CD14-positive monocyte (primary cell): ENCODE measurements at regions not wholly inside any gene's neighbourhood (a gene's known extent, or its start where the extent isn't known, plus 50 kb on each side); places are given as distances from the start of the nearest gene placed in this dataset.
A peak's percentile ranks its signal among the peaks of the same experiment; 100 is the strongest.

ENCODE experiments used
- DNase-seq, 3 donors: peaks; one replicate each; pipeline ENCODE4 v3.0.0-alpha.2; 2011 to 2022
- H2AFZ ChIP-seq: 2 replicates; pipeline ENCODE4 v1.6.0; 2012; ENCODE audit warnings: mild to moderate bottlenecking, low read depth, low read length, inconsistent platforms; ENCODE audit not compliant: insufficient read depth, poor library complexity, severe bottlenecking
- H3K27ac ChIP-seq, 2 donors: 1 replicate in 1 of 2; 2 replicates in 1 of 2; pipeline ENCODE4 v1.5.1; 2012 to 2013; ENCODE audit warnings: low read length in 2 of 2, control low read depth in 1 of 2, inconsistent platforms in 1 of 2, low read depth in 1 of 2, mild to moderate bottlenecking in 1 of 2
- H3K27me3 ChIP-seq, 2 donors: one replicate each; pipeline versions ENCODE4 v1.6.0 to v1.6.1; 2011 to 2013; ENCODE audit warnings: low read length in 2 of 2; ENCODE audit not compliant: control insufficient read depth in 2 of 2, insufficient read depth in 2 of 2
- H3K36me3 ChIP-seq, 2 donors: replicated peaks in 1 of 2; 1 replicate in 1 of 2; 2 replicates in 1 of 2; pipeline versions ENCODE4 v1.5.1 to v1.6.1; 2012 to 2013; ENCODE audit warnings: low read length in 2 of 2, control low read depth in 1 of 2, inconsistent platforms in 1 of 2, mild to moderate bottlenecking in 1 of 2; ENCODE audit not compliant: insufficient read depth in 2 of 2, control insufficient read depth in 1 of 2
- H3K4me1 ChIP-seq, 2 donors: 1 replicate in 1 of 2; 2 replicates in 1 of 2; pipeline versions ENCODE4 v1.5.1 to v1.6.1; 2012 to 2013; ENCODE audit warnings: low read length in 2 of 2, control low read depth in 1 of 2, inconsistent platforms in 1 of 2, mild to moderate bottlenecking in 1 of 2, moderate library complexity in 1 of 2; ENCODE audit not compliant: insufficient read depth in 2 of 2, control insufficient read depth in 1 of 2
- H3K4me2 ChIP-seq: replicated peaks from 2 replicates; pipeline ENCODE3; 2012; ENCODE audit warnings: low read length, moderate library complexity, mild to moderate bottlenecking; ENCODE audit not compliant: poor library complexity, severe bottlenecking; ENCODE audit errors: extremely low read depth
- H3K4me3 ChIP-seq, 3 experiments: fragments of 200-600 bp in 1 of 3; sonication (generic) in 1 of 3; replicated peaks in 1 of 3; 1 replicate in 2 of 3; 2 replicates in 1 of 3; pipeline ENCODE4 v1.5.1; 2011 to 2013; ENCODE audit warnings: low read length in 3 of 3, mild to moderate bottlenecking in 3 of 3, control low read depth in 2 of 3, low read depth in 2 of 3, inconsistent platforms in 1 of 3, moderate library complexity in 1 of 3
- H3K79me2 ChIP-seq: 2 replicates; pipeline ENCODE4 v1.6.0; 2012; ENCODE audit warnings: mild to moderate bottlenecking, control low read depth, inconsistent platforms, low read length, moderate library complexity; ENCODE audit not compliant: insufficient read depth
- H3K9ac ChIP-seq: 2 replicates; pipeline ENCODE4 v1.6.0; 2017; ENCODE audit warnings: low read length, mild to moderate bottlenecking; ENCODE audit not compliant: insufficient read depth, poor library complexity, severe bottlenecking
- H3K9me3 ChIP-seq, 2 donors: replicated peaks in 1 of 2; 1 replicate in 1 of 2; 2 replicates in 1 of 2; pipeline versions ENCODE4 v1.5.1 to v1.6.1; 2012 to 2013; ENCODE audit warnings: low read length in 2 of 2, control low read depth in 1 of 2; ENCODE audit not compliant: control insufficient read depth in 1 of 2, insufficient read depth in 1 of 2
- H4K20me1 ChIP-seq: 2 replicates; pipeline ENCODE4 v1.6.0; 2012; ENCODE audit warnings: mild to moderate bottlenecking, low read length, control low read depth, moderate library complexity; ENCODE audit not compliant: insufficient read depth
- H3K27ac Mint-ChIP-seq, 7 donors: one replicate each; pipeline ENCODE4 v1.8.0; 2020; ENCODE audit warnings: mild to moderate bottlenecking in 7 of 7, mixed read lengths in 7 of 7, moderate library complexity in 6 of 7, inconsistent platforms in 2 of 7
- H3K27me3 Mint-ChIP-seq, 3 donors: one replicate each; pipeline ENCODE4 v1.8.0; 2021 to 2022; ENCODE audit warnings: low read depth in 3 of 3, mild to moderate bottlenecking in 3 of 3, mixed read lengths in 3 of 3, moderate library complexity in 3 of 3, inconsistent platforms in 1 of 3
- H3K36me3 Mint-ChIP-seq, 2 donors: one replicate each; pipeline ENCODE4 v1.8.0; 2020; ENCODE audit warnings: mixed read lengths in 2 of 2, inconsistent platforms in 1 of 2, mild to moderate bottlenecking in 1 of 2
- H3K4me1 Mint-ChIP-seq: one replicate; pipeline ENCODE4 v1.8.0; 2020; ENCODE audit warnings: mild to moderate bottlenecking, mixed read lengths
- H3K4me3 Mint-ChIP-seq, 2 donors: one replicate each; pipeline ENCODE4 v1.8.0; 2020; ENCODE audit warnings: mild to moderate bottlenecking in 2 of 2, mixed read lengths in 2 of 2, moderate library complexity in 1 of 2
- H3K9me3 Mint-ChIP-seq, 7 donors: one replicate each; pipeline ENCODE4 v1.8.0; 2020 to 2022; ENCODE audit warnings: mixed read lengths in 7 of 7, mild to moderate bottlenecking in 6 of 7, moderate library complexity in 6 of 7, inconsistent platforms in 2 of 7
- CTCF ChIP-seq: fragments of 200-600 bp; IDR thresholded peaks from one replicate; pipeline ENCODE4 v1.8.0; 2022; ENCODE audit warnings: antibody characterized with exemption, mild to moderate bottlenecking
- WGBS: methylation state at CpG from one replicate; pipeline ENCODE4 v1.1.5; 2013; ENCODE audit warnings: missing lambda C conversion rate; ENCODE audit not compliant: insufficient coverage; 5-methylcytosine and 5-hydroxymethylcytosine counted together
- intact Hi-C, 2 donors: fragments of 100-400 bp; cut with micrococcal nuclease; formaldehyde crosslinking; loops; one replicate each; pipeline versions ENCODE4 v1.15.0 to v1.15.1; 2023

DNA sequence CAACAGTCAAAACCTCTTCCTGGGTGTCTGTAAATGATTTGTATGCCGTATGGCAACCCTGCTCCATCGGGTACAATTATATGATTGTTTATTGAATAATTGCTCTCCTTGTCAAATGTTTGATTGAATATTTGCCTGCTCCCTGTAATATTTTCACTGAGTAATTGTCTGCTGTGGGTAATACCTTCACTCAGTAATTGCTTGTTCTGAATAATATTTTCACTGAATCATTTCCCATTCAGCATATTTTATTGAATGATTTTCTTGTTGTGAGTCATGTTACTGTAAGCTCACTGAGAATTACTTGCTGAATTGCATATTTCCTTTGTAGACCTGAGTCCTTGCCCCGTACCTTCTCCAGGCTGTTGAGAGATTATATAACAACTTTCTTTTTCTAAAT is 535.2 kb downstream of the METTL4 start:
- no peak for TF ChIP-seq CTCF
- no peaks in the 10 kb centered on the region for H3K79me2 ChIP-seq
- Mint-ChIP-seq H3K36me3 (no peaks in the 10 kb centered on the region), H3K4me3 (peak overlapping the region in 1 of 2 donors; percentile 61), H3K4me1 (no peaks in the 10 kb centered on the region), H3K27ac (no peak overlapping the region), H3K9me3 (peaks cover 0 to 7% (median 1%) of the 10 kb centered on the region in 7 donors), H3K27me3 (peaks cover 0 to 5% (median 2%) of the 10 kb centered on the region in 3 donors)
- H3K4me1 ChIP-seq = no peaks in the 10 kb centered on the region
- no peak overlapping the region for H3K9ac ChIP-seq
- intact Hi-C loops = no loop called here
- no peaks in the 10 kb centered on the region for H3K9me3 ChIP-seq
- H4K20me1 ChIP-seq = no peaks in the 10 kb centered on the region
- H3K27me3 ChIP-seq = no peaks in the 10 kb centered on the region
- peak overlapping the region; percentile 33 for H3K4me2 ChIP-seq
- H3K36me3 ChIP-seq = no peaks in the 10 kb centered on the region
- no peak overlapping the region for H3K27ac ChIP-seq
- no peak overlapping the region for H2AFZ ChIP-seq
- DNase-seq = no peak
- H3K4me3 ChIP-seq = peak overlapping the region in 1 of 3 experiments; percentile 8
- WGBS = no CpG with 5 or more reads among the region's 3 CpGs

- Histone ChIP-seq H3K36me3 (no peaks in the 10 kb centered on the region), H3K27me3 (no peaks in the 10 kb centered on the region), H3K4me3 (no peak overlapping the region), H3K9me3 (no peaks in the 10 kb centered on the region), H2AFZ (no peak overlapping the region), H3K27ac (no peak overlapping the region), H3K4me1 (no peaks in the 10 kb centered on the region), H3K4me2 (no peak overlapping the region), H3K79me2 (no peaks in the 10 kb centered on the region), H4K20me1 (no peaks in the 10 kb centered on the region), H3K9ac (no peak overlapping the region)
- peaks cover 0 to 6% (median 3%) of the 10 kb centered on the region in 3 donors for H3K27me3 Mint-ChIP-seq
- H3K4me3 Mint-ChIP-seq = no peak overlapping the region
- DNase-seq = no peak
- peaks cover 0 to 3% (median 0%) of the 10 kb centered on the region in 7 donors for H3K9me3 Mint-ChIP-seq
- H3K27ac Mint-ChIP-seq = no peak overlapping the region
- WGBS = 70% methylated on average over 2 of the region's 3 CpGs
- no peaks in the 10 kb centered on the region for H3K36me3 Mint-ChIP-seq
- intact Hi-C loops = no loop called here
- no peaks in the 10 kb centered on the region for H3K4me1 Mint-ChIP-seq
- no peak for TF ChIP-seq CTCF
These were observed 531.0 kb downstream of the METTL4 start for GRCh38 chr18:2040279-2040678.
